GM23338 (cell line): ENCODE measurements at regions not wholly inside any gene's neighbourhood (a gene's known extent, or its start where the extent isn't known, plus 50 kb on each side); places are given as distances from the start of the nearest gene placed in this dataset.

Experiments used
- ATAC-seq: fragments of 200-7000 bp; cut with Tn5 transposase; 3 replicates; pipeline ENCODE4 v1.9.1; 2020
- DNase-seq: peaks from one replicate; pipeline ENCODE4 v3.0.0-alpha.2; 2015; ENCODE audit warnings: low spot score
- H2AFZ ChIP-seq: fragments of 200-600 bp; sonication (generic); 2 replicates; pipeline ENCODE4 v1.8.0; 2016; ENCODE audit warnings: antibody characterized with exemption, mild to moderate bottlenecking, moderate library complexity
- H3F3A ChIP-seq: fragments of 200-600 bp; sonication (generic); replicated peaks from 2 replicates; pipeline ENCODE4 v1.8.0; 2017; ENCODE audit warnings: antibody characterized with exemption, mixed run types, low read depth
- H3K27ac ChIP-seq: fragments of 200-600 bp; sonication (generic); 2 replicates; pipeline ENCODE4 v1.6.1; 2016; ENCODE audit warnings: low read depth
- H3K27me3 ChIP-seq: fragments of 200-600 bp; sonication (generic); 2 replicates; pipeline ENCODE4 v1.8.0; 2016; ENCODE audit warnings: mild to moderate bottlenecking, mixed run types, moderate library complexity; ENCODE audit not compliant: insufficient read depth
- H3K36me3 ChIP-seq: fragments of 200-600 bp; sonication (generic); 2 replicates; pipeline ENCODE4 v1.8.0; 2016; ENCODE audit warnings: mild to moderate bottlenecking; ENCODE audit not compliant: insufficient read depth
- H3K4me1 ChIP-seq: fragments of 200-600 bp; sonication (generic); 2 replicates; pipeline ENCODE4 v1.8.0; 2016; ENCODE audit warnings: mild to moderate bottlenecking, moderate library complexity; ENCODE audit not compliant: insufficient read depth
- H3K4me2 ChIP-seq: fragments of 200-600 bp; sonication (generic); 2 replicates; pipeline ENCODE4 v1.7.1; 2017; ENCODE audit warnings: mixed run types
- H3K4me3 ChIP-seq: fragments of 200-600 bp; sonication (generic); 2 replicates; pipeline ENCODE4 v1.6.1; 2016; ENCODE audit warnings: mixed run types
- H3K79me2 ChIP-seq: fragments of 200-600 bp; sonication (generic); replicated peaks from 2 replicates; pipeline ENCODE4 v1.8.0; 2017; ENCODE audit warnings: mild to moderate bottlenecking; ENCODE audit not compliant: insufficient read depth
- H3K9me2 ChIP-seq: fragments of 200-600 bp; sonication (generic); 2 replicates; pipeline ENCODE4 v1.8.0; 2017; ENCODE audit not compliant: insufficient read depth
- H4K20me1 ChIP-seq: fragments of 200-600 bp; sonication (generic); replicated peaks from 2 replicates; pipeline ENCODE4 v1.8.0; 2017; ENCODE audit warnings: mild to moderate bottlenecking; ENCODE audit not compliant: insufficient read depth
- H3K27ac Mint-ChIP-seq: 2 replicates; pipeline ENCODE4 v1.8.0; 2020; ENCODE audit warnings: inconsistent platforms, mild to moderate bottlenecking, moderate library complexity, mixed read lengths
- H3K27me3 Mint-ChIP-seq: 3 replicates; pipeline ENCODE4 v1.8.0; 2022; ENCODE audit warnings: low read depth, mild to moderate bottlenecking, moderate library complexity, mixed read lengths, inconsistent platforms; ENCODE audit not compliant: insufficient read depth, poor library complexity
- H3K36me3 Mint-ChIP-seq: 3 replicates; pipeline ENCODE4 v1.8.0; 2021; ENCODE audit warnings: low read depth, mild to moderate bottlenecking, inconsistent platforms, moderate library complexity, mixed read lengths
- H3K4me1 Mint-ChIP-seq: 3 replicates; pipeline ENCODE4 v1.8.0; 2020; ENCODE audit warnings: mild to moderate bottlenecking, inconsistent platforms, mixed read lengths
- H3K4me3 Mint-ChIP-seq: 3 replicates; pipeline ENCODE4 v1.8.0; 2021; ENCODE audit warnings: moderate library complexity, mild to moderate bottlenecking, inconsistent platforms, mixed read lengths
- H3K9me3 Mint-ChIP-seq: 3 replicates; pipeline ENCODE4 v1.8.0; 2020; ENCODE audit warnings: moderate library complexity, mild to moderate bottlenecking, inconsistent platforms, mixed read lengths
- CREB1 ChIP-seq: fragments of 250-450 bp; sonication (Bioruptor Pico); IDR thresholded peaks from 2 replicates; pipeline ENCODE4 v1.5.0; 2020; ENCODE audit warnings: low read depth, mild to moderate bottlenecking, moderate library complexity
- CTCF ChIP-seq, 2 experiments: fragments of 200-600 bp in 1 of 2; sonication (generic) in 1 of 2; conservative IDR thresholded peaks; 2 replicates each; pipeline versions ENCODE4 v1.5.1 to v1.6.1; 2016 to 2017; ENCODE audit warnings: antibody characterized with exemption in 2 of 2, low read depth in 2 of 2, mild to moderate bottlenecking in 2 of 2, moderate library complexity in 1 of 2
- ETS1 ChIP-seq: IDR thresholded peaks from 2 replicates; pipeline ENCODE4 v1.6.1; 2016; ENCODE audit warnings: antibody characterized with exemption
- EZH2 ChIP-seq: fragments of 200-600 bp; sonication (generic); IDR thresholded peaks from one replicate; pipeline ENCODE4 v1.8.0; 2017; ENCODE audit warnings: antibody characterized with exemption, mild to moderate bottlenecking, low read depth; ENCODE audit not compliant: unreplicated experiment
- JUNB ChIP-seq: IDR thresholded peaks from one replicate; pipeline ENCODE4 v1.6.1; 2016; ENCODE audit warnings: antibody characterized with exemption; ENCODE audit not compliant: unreplicated experiment
- NANOG ChIP-seq: IDR thresholded peaks from 2 replicates; pipeline ENCODE4 v1.6.1; 2016; ENCODE audit warnings: antibody characterized with exemption, borderline replicate concordance
- POLR2AphosphoS5 ChIP-seq: IDR thresholded peaks from 2 replicates; pipeline ENCODE4 v1.6.1; 2016; ENCODE audit warnings: antibody characterized with exemption, low read depth
- REST ChIP-seq: IDR thresholded peaks from one replicate; pipeline ENCODE4 v1.6.1; 2018; ENCODE audit warnings: antibody characterized with exemption; ENCODE audit not compliant: unreplicated experiment
- STAT1 ChIP-seq: IDR thresholded peaks from one replicate; pipeline ENCODE4 v1.6.1; 2016; ENCODE audit warnings: antibody characterized with exemption; ENCODE audit not compliant: unreplicated experiment
- ZNF114 ChIP-seq: fragments of 250-450 bp; sonication (Bioruptor Pico); IDR thresholded peaks from 2 replicates; pipeline ENCODE4 v1.5.0; 2020; ENCODE audit warnings: mild to moderate bottlenecking, moderate library complexity
- ZNF331 ChIP-seq: fragments of 250-450 bp; sonication (Bioruptor Pico); IDR thresholded peaks from 2 replicates; pipeline ENCODE4 v1.5.0; 2020; ENCODE audit warnings: low read depth, mild to moderate bottlenecking, moderate library complexity

- no peaks in the 10 kb centered on the region for H3K9me3 Mint-ChIP-seq
- no peaks in the 10 kb centered on the region for H3K9me2 ChIP-seq
- 0 out of 2 replicates have a peak, but pooled peaks cover 4% of the 10 kb centered on the region for H3K4me1 ChIP-seq
- H3K27me3 Mint-ChIP-seq, result peaks cover 8% of the 10 kb centered on the region
- ATAC-seq (no peak), DNase-seq (no peak)
- H3F3A ChIP-seq, result no peaks in the 10 kb centered on the region
- H3K4me2 ChIP-seq, result no peak overlapping the region
- peak overlapping the region; percentile 80; the same call in 1 of the 2 replicates for H2AFZ ChIP-seq
- peaks cover 15% of the 10 kb centered on the region for H3K4me1 Mint-ChIP-seq
- TF ChIP-seq REST (no peak), POLR2AphosphoS5 (no peak)
- no peak overlapping the region for H3K27ac Mint-ChIP-seq
- H3K36me3 Mint-ChIP-seq, result no peaks in the 10 kb centered on the region
- H3K79me2 ChIP-seq, result no peaks in the 10 kb centered on the region
- H3K4me3 Mint-ChIP-seq, result no peak overlapping the region
- no peaks in the 10 kb centered on the region for H4K20me1 ChIP-seq
- no peak overlapping the region for H3K4me3 ChIP-seq
- no peak overlapping the region for H3K27ac ChIP-seq
- no peaks in the 10 kb centered on the region for H3K27me3 ChIP-seq
- H3K36me3 ChIP-seq, result no peaks in the 10 kb centered on the region
These were observed 83.4 kb upstream of the ABCD3 start for GRCh38 chr1:94334764-94335163.

- Mint-ChIP-seq H3K36me3 (no peaks in the 10 kb centered on the region), H3K4me3 (no peak overlapping the region), H3K4me1 (peaks cover 26% of the 10 kb centered on the region), H3K9me3 (no peaks in the 10 kb centered on the region), H3K27me3 (peaks cover 8% of the 10 kb centered on the region), H3K27ac (no peak overlapping the region)
- H3K27me3 ChIP-seq, result no peaks in the 10 kb centered on the region
- H3K4me3 ChIP-seq, result no peak overlapping the region
- no peaks in the 10 kb centered on the region for H3K79me2 ChIP-seq
- DNase-seq (no peak), ATAC-seq (no peak)
- H3K9me2 ChIP-seq, result no peaks in the 10 kb centered on the region
- peak overlapping the region; percentile 39; the same call in 1 of the 2 replicates for H2AFZ ChIP-seq
- H3F3A ChIP-seq, result no peaks in the 10 kb centered on the region
- H4K20me1 ChIP-seq, result no peaks in the 10 kb centered on the region
- H3K27ac ChIP-seq, result no peak overlapping the region
- H3K36me3 ChIP-seq, result no peaks in the 10 kb centered on the region
- H3K4me2 ChIP-seq, result no peak overlapping the region
- H3K4me1 ChIP-seq, result peaks cover 18% of the 10 kb centered on the region
- TF ChIP-seq ZNF331, result no peak
- TF ChIP-seq ZNF114 (CRISPR knock-in tag), result no peak
- no peak for TF ChIP-seq STAT1
- no peak for TF ChIP-seq ETS1
- no peak for TF ChIP-seq EZH2
- TF ChIP-seq CTCF (conservative IDR thresholded peaks at IDR 0.05; ENCODE audit: low read depth in 2 of 2), result no peak
- no peak for TF ChIP-seq JUNB
- TF ChIP-seq REST, result no peak
- TF ChIP-seq NANOG, result no peak
- no peak for TF ChIP-seq CREB1 (CRISPR knock-in tag)
These were observed 85.2 kb upstream of the ABCD3 start for GRCh38 chr1:94332952-94333351.
